Gastroesophageal sphincter (tissue), 3 donors: ENCODE measurements at regions not wholly inside any gene's neighbourhood (a gene's known extent, or its start where the extent isn't known, plus 50 kb on each side); places are given as distances from the start of the nearest gene placed in this dataset.

Experiments
- CTCF ChIP-seq, 4 experiments: fragments of 200-600 bp in 2 of 4; fragments of 450-650 bp in 2 of 4; sonication (generic) in 1 of 4; IDR thresholded peaks; one replicate each; pipeline ENCODE4 v1.5.1; 2017 to 2019; ENCODE audit warnings: antibody characterized with exemption in 4 of 4, mild to moderate bottlenecking in 2 of 4, moderate library complexity in 2 of 4
- POLR2A ChIP-seq, 2 donors: fragments of 450-650 bp; IDR thresholded peaks; one replicate each; pipeline ENCODE4 v1.6.1; 2017; ENCODE audit warnings: antibody characterized with exemption in 2 of 2, mild to moderate bottlenecking in 2 of 2, moderate library complexity in 1 of 2
- POLR2AphosphoS5 ChIP-seq: sonication (generic); formaldehyde crosslinking; IDR thresholded peaks from one replicate; pipeline ENCODE4 v1.6.1; 2017; ENCODE audit warnings: antibody characterized with exemption

- TF ChIP-seq CTCF (IDR thresholded peaks at IDR 0.05) = no peak
- no peak for TF ChIP-seq POLR2A (IDR thresholded peaks at IDR 0.05)
- TF ChIP-seq POLR2AphosphoS5 = no peak
These were observed 82.2 kb upstream of the HABP2 start for GRCh38 chr10:113470372-113471240.
